K562 (cell line): ENCODE measurements at regions not wholly inside any gene's neighbourhood (a gene's known extent, or its start where the extent isn't known, plus 50 kb on each side); places are given as distances from the start of the nearest gene placed in this dataset.

Source experiments
- ATAC-seq: fragments of 200-7000 bp; cut with Tn5 transposase; 3 replicates; pipeline ENCODE4 v1.9.1; 2020; ENCODE audit warnings: moderate library complexity
- BruUV-seq: library from RNA; stranded (reverse); fragments of 400-500 nt; replicated peaks from 2 replicates; lab custom pipeline; 2021; lab: Mats Ljungman, UMichigan
- CTCF ChIA-PET: fragments of 300-600 bp; formaldehyde crosslinking; extraction: SDS; loops from one replicate; lab custom pipeline; 2021; ENCODE audit warnings: low intra/inter-chr PET ratio; lab: Yijun Ruan, JAX
- POLR2A ChIA-PET: fragments of 300-600, 350-650 bp; sonication (Branson Sonifier 250); formaldehyde crosslinking; extraction: SDS; loops from one replicate; lab custom pipeline; 2021; ENCODE audit warnings: antibody characterized with exemption, inconsistent platforms; lab: Yijun Ruan, JAX
- DNase-seq, 4 experiments: peaks; one replicate each; pipeline versions ENCODE4 v3.0.0 to v3.0.0-alpha.2; 2011 to 2018; ENCODE audit warnings: low spot score in 3 of 4, mixed read lengths in 3 of 4; ENCODE audit errors: extremely low read depth in 1 of 4
- FAIRE-seq: peaks from 2 replicates; lab custom pipeline; 2011; peaks lifted over from hg19 to GRCh38; lab: Jason Lieb, UNC
- H2AFZ ChIP-seq: 2 replicates; pipeline ENCODE4 v1.6.0; 2011; ENCODE audit warnings: low read depth, low read length, control low read depth, inconsistent platforms
- H3K27ac ChIP-seq: fragments of 200-600 bp; 3 replicates; pipeline ENCODE4 v1.8.0; 2011; ENCODE audit warnings: low read depth, mild to moderate bottlenecking, control low read depth, inconsistent platforms, low read length, moderate library complexity, mixed read lengths; ENCODE audit errors: extremely low read depth
- H3K27me3 ChIP-seq, 2 experiments: fragments of 300-600 bp in 1 of 2; 2 replicates in 1 of 2; 3 replicates in 1 of 2; pipeline versions ENCODE4 v1.6.0 to v1.8.0; 2011; ENCODE audit warnings: inconsistent platforms in 2 of 2, low read length in 2 of 2, mild to moderate bottlenecking in 1 of 2, mixed read lengths in 1 of 2, moderate library complexity in 1 of 2; ENCODE audit not compliant: control insufficient read depth in 2 of 2, insufficient read depth in 2 of 2
- H3K36me3 ChIP-seq: fragments of 300-600 bp; 3 replicates; pipeline ENCODE4 v1.8.0; 2011; ENCODE audit warnings: mild to moderate bottlenecking, low read length, inconsistent platforms; ENCODE audit not compliant: control insufficient read depth, insufficient read depth
- H3K4me1 ChIP-seq, 2 experiments: fragments of 200-600 bp in 1 of 2; replicated peaks in 1 of 2; 2 replicates in 1 of 2; 3 replicates in 1 of 2; pipeline versions ENCODE4 v1.5.1 to v1.8.0; 2011; ENCODE audit warnings: inconsistent platforms in 2 of 2, low read length in 2 of 2, mild to moderate bottlenecking in 1 of 2, mixed read lengths in 1 of 2, moderate library complexity in 1 of 2; ENCODE audit not compliant: control insufficient read depth in 2 of 2, insufficient read depth in 2 of 2
- H3K4me2 ChIP-seq: 2 replicates; pipeline ENCODE4 v1.6.1; 2011; ENCODE audit warnings: low read length, control low read depth, inconsistent platforms, mixed read lengths; ENCODE audit not compliant: insufficient read depth
- H3K4me3 ChIP-seq: fragments of 200-600 bp; sonication (generic), shearing (Covaris generic); 2 replicates; pipeline ENCODE4 v1.5.1; 2016; ENCODE audit warnings: control low read depth, inconsistent platforms
- H3K79me2 ChIP-seq: fragments of 200-600 bp; 3 replicates; pipeline ENCODE4 v1.8.0; 2011; ENCODE audit warnings: low read length, inconsistent platforms; ENCODE audit not compliant: control insufficient read depth, insufficient read depth
- H3K9ac ChIP-seq, 2 experiments: 2 replicates each; pipeline versions ENCODE4 v1.6.0 to v1.6.1; 2011; ENCODE audit warnings: low read depth in 2 of 2, low read length in 2 of 2, control low read depth in 1 of 2, inconsistent platforms in 1 of 2, mild to moderate bottlenecking in 1 of 2, mixed read lengths in 1 of 2; ENCODE audit not compliant: insufficient read depth in 1 of 2
- H3K9me1 ChIP-seq: one replicate; pipeline ENCODE4 v1.6.0; 2011; ENCODE audit warnings: inconsistent platforms, mild to moderate bottlenecking, low read length, moderate library complexity; ENCODE audit not compliant: control insufficient read depth, insufficient read depth
- H3K9me3 ChIP-seq: replicated peaks from 2 replicates; pipeline ENCODE4 v1.5.1; 2011; ENCODE audit warnings: low read depth, low read length, inconsistent platforms; ENCODE audit not compliant: control insufficient read depth, insufficient read depth
- H4K20me1 ChIP-seq: replicated peaks from 2 replicates; pipeline ENCODE4 v1.6.1; 2011; ENCODE audit warnings: low read length, inconsistent platforms, mixed read lengths; ENCODE audit not compliant: control insufficient read depth, insufficient read depth
- ARID4B ChIP-seq: sonication (generic); formaldehyde crosslinking; IDR thresholded peaks from 2 replicates; pipeline ENCODE4 v1.8.0; 2022; ENCODE audit warnings: mild to moderate bottlenecking, missing genetic modification reagents
- GATA2 ChIP-seq: sonication (generic); formaldehyde crosslinking; IDR thresholded peaks from 2 replicates; pipeline ENCODE4 v1.4.0; 2020; ENCODE audit warnings: mild to moderate bottlenecking, missing genetic modification reagents
- RBM39 ChIP-seq: fragments of 200-400 bp; formaldehyde crosslinking; optimal IDR thresholded peaks from 2 replicates; pipeline ENCODE3; 2018; ENCODE audit warnings: low read depth, low read length
- SIN3A ChIP-seq, 2 experiments: fragments of 150-350 bp in 1 of 2; IDR thresholded peaks; 2 replicates each; pipeline ENCODE4 v1.6.1; 2011 to 2016; ENCODE audit warnings: borderline replicate concordance in 2 of 2, low read depth in 2 of 2, low read length in 2 of 2, mild to moderate bottlenecking in 2 of 2, moderate library complexity in 2 of 2; ENCODE audit not compliant: control insufficient read depth in 1 of 2
- STAT5B ChIP-seq: fragments of 250-450 bp; sonication (Bioruptor Pico); IDR thresholded peaks from 2 replicates; pipeline ENCODE4 v1.8.0; 2021; ENCODE audit warnings: mild to moderate bottlenecking, inconsistent platforms
- SUPT5H ChIP-seq: fragments of 450-650 bp; IDR thresholded peaks from 2 replicates; pipeline ENCODE4 v1.6.1; 2016
- THAP7 ChIP-seq: fragments of 250-450 bp; sonication (Bioruptor Pico); IDR thresholded peaks from 2 replicates; pipeline ENCODE4 v1.5.0; 2021
- ZNF274 ChIP-seq: IDR thresholded peaks from 2 replicates; pipeline ENCODE4 v1.6.1; 2011; ENCODE audit warnings: low read depth, mild to moderate bottlenecking, low read length, moderate library complexity, borderline replicate concordance
- WGBS: fragments of 100-300 bp; shearing (Covaris generic); methylation state at CpG from one replicate; pipeline ENCODE4 v1.1.6; 2016; ENCODE audit warnings: low coverage, mixed read lengths; ENCODE audit not compliant: insufficient coverage; ENCODE audit errors: missing lambda C conversion rate; 5-methylcytosine and 5-hydroxymethylcytosine counted together
- in situ Hi-C: fragments of 300-500 bp; cut with MboI; formaldehyde crosslinking; loops from 4 replicates; pipeline ENCODE4 v1.15.0; 2018; ENCODE audit warnings: inconsistent platforms, mixed read lengths
- intact Hi-C: fragments of 100-400 bp; cut with micrococcal nuclease; formaldehyde crosslinking; loops from 2 replicates; pipeline ENCODE4 v1.14.2; 2022
- TF ChIP-seq, protein P1 (sequence below): fragments of 450-650 bp; IDR thresholded peaks from 2 replicates; pipeline ENCODE4 v1.6.1; 2016; ENCODE audit warnings: low read depth

- Histone ChIP-seq H3K27me3 (no peaks in the 10 kb centered on the region), H3K4me3 (no peak overlapping the region), H3K36me3 (no peaks in the 10 kb centered on the region), H4K20me1 (no peaks in the 10 kb centered on the region), H3K79me2 (no peaks in the 10 kb centered on the region), H3K9me1 (no peaks in the 10 kb centered on the region), H3K27ac (no peak overlapping the region), H2AFZ (no peak overlapping the region), H3K9me3 (no peaks in the 10 kb centered on the region), H3K4me1 (no peaks in the 10 kb centered on the region; a peak in 1 of 5 replicates), H3K9ac (no peak overlapping the region), H3K4me2 (no peak overlapping the region)
- ATAC-seq (no peak), DNase-seq (no peak), FAIRE-seq (peak; percentile 6)
- no TSS peak for BruUV-seq
- in situ Hi-C loops (no loop called here), intact Hi-C loops (no loop called here)
- ChIA-PET POLR2A (no interaction called here), CTCF (no interaction called here)
- 25% methylated on average over 5 of the region's 5 CpGs for WGBS
- TF ChIP-seq, protein P1, sequence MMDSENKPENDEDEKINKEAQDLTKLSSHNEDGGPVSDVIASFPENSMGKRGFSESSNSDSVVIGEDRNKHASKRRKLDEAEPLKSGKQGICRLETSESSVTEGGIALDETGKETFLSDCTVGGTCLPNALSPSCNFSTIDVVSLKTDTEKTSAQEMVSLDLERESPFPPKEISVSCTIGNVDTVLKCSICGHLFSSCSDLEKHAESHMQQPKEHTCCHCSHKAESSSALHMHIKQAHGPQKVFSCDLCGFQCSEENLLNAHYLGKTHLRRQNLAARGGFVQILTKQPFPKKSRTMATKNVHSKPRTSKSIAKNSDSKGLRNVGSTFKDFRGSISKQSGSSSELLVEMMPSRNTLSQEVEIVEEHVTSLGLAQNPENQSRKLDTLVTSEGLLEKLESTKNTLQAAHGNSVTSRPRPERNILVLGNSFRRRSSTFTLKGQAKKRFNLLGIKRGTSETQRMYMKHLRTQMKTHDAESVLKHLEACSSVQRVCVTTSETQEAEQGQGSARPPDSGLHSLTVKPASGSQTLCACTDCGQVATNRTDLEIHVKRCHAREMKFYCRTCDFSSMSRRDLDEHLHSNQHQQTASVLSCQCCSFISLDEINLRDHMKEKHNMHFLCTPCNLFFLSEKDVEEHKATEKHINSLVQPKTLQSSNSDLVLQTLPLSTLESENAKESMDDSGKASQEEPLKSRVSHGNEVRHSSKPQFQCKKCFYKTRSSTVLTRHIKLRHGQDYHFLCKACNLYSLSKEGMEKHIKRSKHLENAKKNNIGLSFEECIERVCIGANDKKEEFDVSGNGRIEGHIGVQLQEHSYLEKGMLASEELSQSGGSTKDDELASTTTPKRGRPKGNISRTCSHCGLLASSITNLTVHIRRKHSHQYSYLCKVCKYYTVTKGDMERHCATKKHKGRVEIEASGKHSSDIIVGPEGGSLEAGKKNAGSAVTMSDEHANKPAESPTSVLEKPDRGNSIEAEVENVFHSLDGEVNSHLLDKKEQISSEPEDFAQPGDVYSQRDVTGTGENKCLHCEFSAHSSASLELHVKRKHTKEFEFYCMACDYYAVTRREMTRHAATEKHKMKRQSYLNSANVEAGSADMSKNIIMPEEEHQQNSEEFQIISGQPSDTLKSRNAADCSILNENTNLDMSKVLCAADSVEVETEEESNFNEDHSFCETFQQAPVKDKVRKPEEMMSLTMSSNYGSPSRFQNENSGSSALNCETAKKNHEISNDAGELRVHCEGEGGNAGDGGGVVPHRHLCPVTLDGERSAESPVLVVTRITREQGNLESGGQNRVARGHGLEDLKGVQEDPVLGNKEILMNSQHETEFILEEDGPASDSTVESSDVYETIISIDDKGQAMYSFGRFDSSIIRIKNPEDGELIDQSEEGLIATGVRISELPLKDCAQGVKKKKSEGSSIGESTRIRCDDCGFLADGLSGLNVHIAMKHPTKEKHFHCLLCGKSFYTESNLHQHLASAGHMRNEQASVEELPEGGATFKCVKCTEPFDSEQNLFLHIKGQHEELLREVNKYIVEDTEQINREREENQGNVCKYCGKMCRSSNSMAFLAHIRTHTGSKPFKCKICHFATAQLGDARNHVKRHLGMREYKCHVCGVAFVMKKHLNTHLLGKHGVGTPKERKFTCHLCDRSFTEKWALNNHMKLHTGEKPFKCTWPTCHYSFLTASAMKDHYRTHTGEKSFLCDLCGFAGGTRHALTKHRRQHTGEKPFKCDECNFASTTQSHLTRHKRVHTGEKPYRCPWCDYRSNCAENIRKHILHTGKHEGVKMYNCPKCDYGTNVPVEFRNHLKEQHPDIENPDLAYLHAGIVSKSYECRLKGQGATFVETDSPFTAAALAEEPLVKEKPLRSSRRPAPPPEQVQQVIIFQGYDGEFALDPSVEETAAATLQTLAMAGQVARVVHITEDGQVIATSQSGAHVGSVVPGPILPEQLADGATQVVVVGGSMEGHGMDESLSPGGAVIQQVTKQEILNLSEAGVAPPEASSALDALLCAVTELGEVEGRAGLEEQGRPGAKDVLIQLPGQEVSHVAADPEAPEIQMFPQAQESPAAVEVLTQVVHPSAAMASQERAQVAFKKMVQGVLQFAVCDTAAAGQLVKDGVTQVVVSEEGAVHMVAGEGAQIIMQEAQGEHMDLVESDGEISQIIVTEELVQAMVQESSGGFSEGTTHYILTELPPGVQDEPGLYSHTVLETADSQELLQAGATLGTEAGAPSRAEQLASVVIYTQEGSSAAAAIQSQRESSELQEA, result no peak
- TF ChIP-seq STAT5B (CRISPR knock-in tag) (no peak), ZNF274 (no peak), SIN3A (IDR thresholded peaks at IDR 0.05; ENCODE audit: borderline replicate concordance in 2 of 2, control insufficient read depth in 1 of 2, low read depth in 2 of 2, low read length in 2 of 2) (no peak), ARID4B (CRISPR knock-in tag) (no peak), SUPT5H (no peak), RBM39 (no peak), THAP7 (no peak), GATA2 (CRISPR knock-in tag) (no peak)
These were observed 75.3 kb downstream of the HLX start for GRCh38 chr1:220954321-220955075.
